Medulla oblongata (tissue), 1 donor: ENCODE measurements at regions not wholly inside any gene's neighbourhood (a gene's known extent, or its start where the extent isn't known, plus 50 kb on each side); places are given as distances from the start of the nearest gene placed in this dataset.

Experiments used
- DNase-seq: peaks from one replicate; pipeline ENCODE4 v3.0.0-alpha.2; 2015; ENCODE audit errors: extremely low spot score

- no peak for DNase-seq
These were observed 220.1 kb upstream of the RPL34 start for GRCh38 chr4:108400309-108400708.

GRCh38 chr4:108399610-108400265, 220.6 kb upstream of the RPL34 start:
- no peak for DNase-seq

DNA sequence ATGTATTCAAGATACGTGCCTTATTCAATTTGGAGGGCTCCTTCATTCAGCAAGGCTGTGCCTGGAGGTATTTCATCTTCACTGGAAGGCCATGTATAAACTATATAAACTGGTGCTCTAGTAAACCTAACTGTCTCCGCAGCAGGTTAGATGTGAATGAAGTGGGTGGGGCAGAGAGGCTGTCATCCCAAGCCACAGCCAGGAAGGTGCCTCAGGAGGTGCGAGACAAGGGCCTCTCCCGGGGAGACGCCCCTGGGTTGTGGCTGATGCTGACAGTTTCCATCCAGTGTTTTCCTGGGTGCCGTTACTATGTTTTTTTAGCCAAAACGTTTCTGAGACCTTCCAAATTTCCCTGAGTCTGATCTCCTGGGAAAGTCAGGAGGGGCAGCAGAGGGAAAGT, 221.5 kb upstream of the RPL34 start:
- no peak for DNase-seq

- no peak for DNase-seq
These were observed 222.1 kb upstream of the RPL34 start for GRCh38 chr4:108398316-108398715.

GRCh38 chr4:108397850-108398249, 222.5 kb upstream of the RPL34 start:
- no peak for DNase-seq

GRCh38 chr4:108396900-108397497, 223.4 kb upstream of the RPL34 start:
- no peak for DNase-seq

DNA sequence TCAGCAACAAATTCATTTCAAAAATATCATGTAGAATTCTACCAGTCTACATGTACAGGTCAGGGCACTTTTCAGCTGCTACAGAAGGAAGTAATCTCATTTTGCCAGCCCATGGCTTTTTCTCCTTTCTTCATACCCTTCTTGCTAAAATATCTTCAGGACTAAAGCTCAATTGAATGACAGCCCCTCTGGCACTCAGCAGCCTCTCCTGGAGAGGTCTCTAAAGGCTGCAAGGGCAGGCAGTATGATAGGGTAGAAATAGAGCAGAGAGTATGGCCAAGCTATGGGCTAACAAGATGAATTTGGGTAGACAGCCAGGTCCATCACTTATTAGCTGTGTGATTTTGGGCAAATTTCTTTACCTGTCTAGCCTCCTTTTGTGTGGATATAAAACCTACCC, 224.6 kb upstream of the RPL34 start:
- no peak for DNase-seq

DNA sequence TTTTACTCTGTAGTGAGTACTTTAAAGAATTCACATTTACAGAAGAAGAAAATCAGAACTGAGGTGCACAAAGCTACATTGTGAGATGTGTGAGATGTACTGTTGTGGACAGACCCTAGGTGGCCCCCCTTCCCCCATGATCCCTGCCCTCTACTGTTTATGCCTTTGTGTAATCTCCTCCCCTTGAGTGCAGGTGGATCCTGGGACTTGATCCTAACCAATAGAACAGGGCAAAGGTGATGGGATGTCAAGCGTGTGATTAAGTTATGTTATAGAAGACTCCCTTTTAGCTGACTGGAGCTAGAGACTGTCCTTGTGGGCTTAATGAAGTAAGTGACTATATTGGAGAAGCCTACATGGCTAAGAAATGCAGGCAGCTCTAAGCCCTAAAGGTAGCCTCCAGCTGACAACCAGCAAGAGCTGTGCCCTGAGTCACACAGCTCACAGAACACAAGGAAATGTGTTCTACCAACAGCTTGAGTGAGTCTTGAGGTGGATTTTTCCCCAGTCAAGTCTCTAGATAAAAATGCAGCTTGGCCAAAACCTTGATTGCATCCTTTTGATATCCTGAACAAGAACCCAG, 225.2 kb upstream of the LEF1 start:
- DNase-seq: no peak

GRCh38 chr4:108391701-108392455, 223.1 kb upstream of the LEF1 start:
- no peak for DNase-seq

- DNase-seq: no peak
These were observed 216.3 kb upstream of the LEF1 start for GRCh38 chr4:108385076-108385475.

- DNase-seq: no peak
These were observed 215.8 kb upstream of the LEF1 start for GRCh38 chr4:108384544-108384943.

- no peak for DNase-seq
These were observed 214.4 kb upstream of the LEF1 start for GRCh38 chr4:108383157-108383556.

- no peak for DNase-seq
These were observed 214.0 kb upstream of the LEF1 start for GRCh38 chr4:108382751-108383150.

GRCh38 chr4:108378164-108378563, 209.4 kb upstream of the LEF1 start:
- no peak for DNase-seq

GRCh38 chr4:108377021-108377420, 208.3 kb upstream of the LEF1 start:
- DNase-seq: no peak

GRCh38 chr4:108375434-108375833, 206.7 kb upstream of the LEF1 start:
- DNase-seq: no peak

DNA sequence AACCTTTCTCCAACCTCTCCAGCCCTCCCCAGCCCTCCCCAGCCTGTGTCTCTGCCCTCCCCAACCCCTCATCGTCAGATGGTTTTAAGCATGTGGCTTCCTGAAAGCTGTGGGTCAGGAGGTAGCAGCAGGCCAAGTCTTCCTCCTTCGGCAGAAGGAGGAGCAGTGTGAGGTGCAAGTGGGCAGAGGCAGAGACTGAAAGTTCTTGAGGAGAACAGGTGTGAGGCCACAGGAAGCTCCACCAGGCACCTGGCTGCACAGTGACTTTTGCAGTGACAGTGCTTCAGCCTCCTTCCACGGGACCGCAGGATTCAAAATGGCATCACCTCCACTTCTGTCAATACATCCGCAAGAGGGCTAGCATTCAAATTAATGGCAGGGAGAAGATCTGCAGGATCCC, 203.9 kb upstream of the LEF1 start:
- no peak for DNase-seq

DNA sequence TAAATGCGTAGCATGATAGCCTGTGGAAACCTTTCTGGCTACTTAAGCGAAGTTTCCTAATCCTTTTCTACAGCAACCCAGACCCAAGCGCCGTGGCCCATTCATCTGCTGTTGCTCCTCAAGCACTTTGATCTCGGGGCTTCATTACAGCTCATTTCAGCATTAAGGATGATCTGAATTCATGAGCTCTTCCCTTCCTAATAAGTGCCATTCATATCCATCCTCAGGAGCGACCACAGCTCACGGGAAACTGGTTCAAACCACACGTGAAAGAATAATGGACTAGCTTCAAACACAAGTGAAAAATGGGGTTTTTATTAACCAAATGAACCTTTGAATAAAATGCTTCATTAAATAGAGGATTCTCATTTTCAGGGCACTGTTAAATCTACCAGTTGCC, 202.6 kb upstream of the LEF1 start:
- DNase-seq: no peak

DNA sequence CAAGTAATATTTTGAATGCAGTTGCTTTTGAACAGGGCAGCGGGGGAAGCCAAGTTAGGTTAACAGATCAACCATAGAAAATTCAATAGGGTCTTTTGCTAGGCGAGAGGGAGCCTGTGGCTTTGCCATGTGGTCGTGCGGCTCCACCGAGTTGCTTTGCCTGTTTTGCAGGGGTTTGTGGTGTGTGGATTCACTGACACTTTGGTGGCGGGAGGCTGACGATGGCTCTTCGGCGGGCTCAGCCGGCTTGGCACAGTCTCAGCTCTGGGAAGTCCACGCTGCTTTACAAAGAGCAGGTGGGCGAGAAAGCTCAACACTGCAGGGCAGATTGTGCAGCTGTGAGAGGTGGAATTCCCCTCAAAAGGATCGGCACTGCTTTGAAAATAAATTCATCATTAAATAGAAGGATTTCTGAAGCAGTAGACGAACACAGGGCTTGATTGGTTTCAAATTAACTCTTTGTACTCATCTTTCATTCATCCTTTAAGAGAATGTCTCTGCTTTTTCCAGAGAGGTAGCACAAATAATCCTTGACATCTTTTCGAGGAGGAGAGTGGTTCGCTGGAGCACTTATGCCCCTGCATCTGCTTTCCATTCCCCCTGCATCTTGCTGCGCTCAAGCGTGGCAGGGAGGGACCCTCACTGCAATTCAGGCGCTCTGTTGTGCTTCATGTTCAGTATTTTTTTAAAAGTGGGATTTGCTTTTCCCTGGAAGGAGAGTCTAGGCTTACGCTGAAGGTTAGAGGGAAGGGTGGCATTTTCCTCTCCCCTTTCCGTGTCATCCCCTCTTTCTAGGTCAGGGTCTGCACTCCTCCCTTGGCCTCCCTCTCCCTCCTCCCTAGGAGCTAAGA, 201.8 kb upstream of the LEF1 start:
- DNase-seq: no peak

DNA sequence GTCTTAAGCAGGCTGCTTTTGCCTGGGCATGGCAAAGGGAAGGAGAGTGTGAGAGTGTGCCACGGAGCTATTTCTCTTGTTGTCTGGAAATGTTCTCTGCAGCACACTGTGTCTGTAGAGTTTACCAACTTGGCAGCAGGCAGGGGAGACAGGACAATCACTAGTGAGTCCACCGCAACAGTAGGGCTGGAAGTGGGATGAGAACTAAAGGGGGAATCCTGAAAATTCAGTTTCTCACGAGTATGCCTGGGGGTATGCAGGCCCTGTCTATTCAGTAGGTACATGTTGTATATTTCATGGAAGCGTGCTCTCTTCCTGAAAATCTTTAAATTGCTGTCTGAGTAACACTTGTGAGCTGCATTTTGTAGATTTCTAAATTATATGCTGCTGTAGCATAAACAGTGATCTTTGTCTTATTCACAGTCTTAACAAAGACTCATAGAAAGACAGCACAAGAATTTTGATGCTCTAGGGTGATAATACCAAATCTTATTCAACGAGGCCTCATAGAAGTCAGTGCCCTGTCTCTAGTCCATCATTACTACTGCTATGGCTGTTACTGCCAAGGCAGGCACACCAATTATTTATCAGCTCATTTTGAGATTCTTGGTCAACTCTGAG, 200.4 kb upstream of the LEF1 start:
- no peak for DNase-seq

DNA sequence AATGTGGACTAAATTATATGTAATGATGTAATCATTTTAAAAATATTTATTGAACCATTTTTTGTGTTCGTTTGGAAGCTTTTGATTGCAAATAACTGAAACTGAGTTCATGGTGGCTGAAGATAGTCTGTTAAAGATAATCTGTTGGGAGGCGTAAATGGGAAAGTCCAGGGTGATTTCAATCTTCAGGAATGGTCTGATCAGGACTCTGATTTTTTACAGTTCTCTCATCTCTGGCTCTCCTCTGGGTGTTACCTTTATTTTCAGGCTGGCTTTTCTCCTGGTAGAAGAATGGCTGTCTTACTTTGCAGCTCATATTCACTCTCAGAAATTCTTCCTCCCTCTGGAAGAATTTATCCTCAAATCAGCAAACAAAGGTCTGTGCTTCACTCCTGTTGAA, 199.0 kb upstream of the LEF1 start:
- DNase-seq: no peak
